GM12865 (cell line): ENCODE measurements at regions not wholly inside any gene's neighbourhood (a gene's known extent, or its start where the extent isn't known, plus 50 kb on each side); places are given as distances from the start of the nearest gene placed in this dataset.

ENCODE experiments used
- DNase-seq: peaks from one replicate; pipeline ENCODE4 v3.0.0; 2010; ENCODE audit warnings: low read depth
- H3K4me3 ChIP-seq: 2 replicates; pipeline ENCODE4 v1.5.1; 2011; ENCODE audit warnings: mild to moderate bottlenecking, low read depth, low read length, control low read depth
- CTCF ChIP-seq: IDR thresholded peaks from 2 replicates; pipeline ENCODE4 v1.5.1; 2011; ENCODE audit warnings: low read length, control low read depth, low read depth, inconsistent platforms; ENCODE audit not compliant: insufficient read depth; ENCODE audit errors: missing control alignments

GRCh38 chr5:19196631-19197030 lies 791.4 kb downstream of the CDH18 start:
- no peak for TF ChIP-seq CTCF
- DNase-seq, result no peak
- H3K4me3 ChIP-seq, result no peak overlapping the region

- no peak for TF ChIP-seq CTCF
- DNase-seq, result no peak
- H3K4me3 ChIP-seq, result no peak overlapping the region
These were observed 787.7 kb downstream of the CDH18 start for GRCh38 chr5:19200251-19200650.

- no peak for DNase-seq
- no peak for TF ChIP-seq CTCF
These were observed 779.6 kb downstream of the CDH18 start for GRCh38 chr5:19208397-19208796.

GRCh38 chr5:19210886-19211285 lies 777.1 kb downstream of the CDH18 start:
- no peak overlapping the region for H3K4me3 ChIP-seq
- no peak for TF ChIP-seq CTCF

More at GRCh38 chr5:19208397-19208796, 779.6 kb downstream of the CDH18 start:
- H3K4me3 ChIP-seq, result no peak overlapping the region

GRCh38 chr5:19229179-19229835 lies 758.7 kb downstream of the CDH18 start:
- H3K4me3 ChIP-seq, result no peak overlapping the region
- TF ChIP-seq CTCF, result no peak
- DNase-seq, result no peak

More at GRCh38 chr5:19210886-19211285, 777.1 kb downstream of the CDH18 start:
- DNase-seq, result no peak

- TF ChIP-seq CTCF, result no peak
- no peak overlapping the region for H3K4me3 ChIP-seq
- no peak for DNase-seq
These were observed 754.4 kb downstream of the CDH18 start for GRCh38 chr5:19233573-19233972.

GRCh38 chr5:19235101-19235584 lies 752.9 kb downstream of the CDH18 start:
- TF ChIP-seq CTCF, result no peak
- H3K4me3 ChIP-seq, result no peak overlapping the region
- no peak for DNase-seq
